Fibroblast of mammary gland (primary cell): ENCODE measurements at regions not wholly inside any gene's neighbourhood (a gene's known extent, or its start where the extent isn't known, plus 50 kb on each side); places are given as distances from the start of the nearest gene placed in this dataset.
A peak's percentile ranks its signal among the peaks of the same experiment; 100 is the strongest.
"Not testable (repeated sequence)": the region's sequence is repeated elsewhere in the genome, so short reads cannot be mapped to it uniquely, and the experiment has no call there.

Experiments used
- DNase-seq: peaks from one replicate; pipeline ENCODE4 v3.0.0-alpha.2; 2010; ENCODE audit warnings: low read depth
- H3K4me3 ChIP-seq: 2 replicates; pipeline ENCODE4 v1.5.1; 2011; ENCODE audit warnings: low read depth, mild to moderate bottlenecking, low read length, moderate library complexity; ENCODE audit not compliant: control insufficient read depth
- CTCF ChIP-seq: conservative IDR thresholded peaks from 2 replicates; pipeline ENCODE4 v1.5.1; 2011; ENCODE audit warnings: low read depth, low read length, inconsistent platforms; ENCODE audit not compliant: control insufficient read depth, insufficient read depth

GRCh38 chr5:36421256-36421655 lies 119.6 kb upstream of the RANBP3L start:
- DNase-seq = no peak
- TF ChIP-seq CTCF = no peak
- no peak overlapping the region for H3K4me3 ChIP-seq

GRCh38 chr5:36422952-36423351 lies 121.2 kb upstream of the RANBP3L start:
- DNase-seq = peak; percentile 57
- no peak overlapping the region for H3K4me3 ChIP-seq

GRCh38 chr5:36423578-36424307 lies 122.0 kb upstream of the RANBP3L start:
- TF ChIP-seq CTCF = no peak
- DNase-seq = no peak

More at GRCh38 chr5:36422952-36423351, 121.2 kb upstream of the RANBP3L start:
- no peak for TF ChIP-seq CTCF

GRCh38 chr5:36426070-36426469 lies 124.4 kb upstream of the RANBP3L start:
- not testable (repeated sequence) for H3K4me3 ChIP-seq, DNase-seq

More at GRCh38 chr5:36423578-36424307, 122.0 kb upstream of the RANBP3L start:
- no peak overlapping the region for H3K4me3 ChIP-seq

GRCh38 chr5:36435516-36435915 lies 133.8 kb upstream of the RANBP3L start:
- no peak for DNase-seq
- no peak overlapping the region for H3K4me3 ChIP-seq
- no peak for TF ChIP-seq CTCF

GRCh38 chr5:36436306-36436705 lies 134.6 kb upstream of the RANBP3L start:
- TF ChIP-seq CTCF = no peak

GRCh38 chr5:36438765-36439561 lies 137.3 kb upstream of the RANBP3L start:
- no peak for DNase-seq
- no peak for TF ChIP-seq CTCF
- no peak overlapping the region for H3K4me3 ChIP-seq

More at GRCh38 chr5:36436306-36436705, 134.6 kb upstream of the RANBP3L start:
- no peak for DNase-seq
- H3K4me3 ChIP-seq = no peak overlapping the region
